ENCODE measurements at regions not wholly inside any gene's neighbourhood (a gene's known extent, or its start where the extent isn't known, plus 50 kb on each side); places are given as distances from the start of the nearest gene placed in this dataset.

DNA sequence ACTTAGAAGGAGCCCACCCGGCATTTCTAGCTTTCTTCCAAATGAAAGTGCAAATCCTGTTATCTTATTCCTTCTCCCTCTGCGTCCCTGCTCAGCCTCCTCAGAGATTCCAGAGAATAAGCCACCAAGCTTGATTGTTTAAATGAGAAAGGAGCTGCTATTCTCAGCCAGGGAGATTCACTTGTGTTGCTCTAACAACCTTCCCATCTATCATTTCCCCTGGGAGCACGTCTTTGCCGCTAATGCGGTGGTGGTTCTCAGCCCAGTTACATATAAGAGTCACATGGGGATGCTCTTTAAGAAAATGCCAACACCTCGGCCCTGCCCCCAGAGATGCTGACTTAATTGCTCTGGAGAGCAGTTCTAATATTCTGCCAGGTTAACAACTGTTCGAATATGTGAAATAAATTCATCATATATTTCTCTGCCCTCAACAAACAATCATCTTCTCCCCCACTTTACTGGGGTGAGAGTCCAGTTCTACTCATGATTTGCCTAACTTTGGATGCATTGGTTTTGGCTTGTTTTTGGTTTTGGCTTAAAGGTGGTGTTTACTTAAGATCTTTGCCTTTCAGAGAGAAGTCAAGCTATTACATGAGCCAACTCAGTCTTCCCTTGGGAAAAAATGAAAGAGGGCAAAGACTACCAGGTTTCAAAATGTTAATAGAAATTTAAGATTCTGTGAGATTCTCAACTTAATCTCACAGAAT, 213.9 kb downstream of the SEC16B start:
- Histone ChIP-seq H3K9me3 (ENCODE audit: control insufficient read depth, insufficient read depth, low read length) (peaks cover 4% of the 10 kb centered on the region; the same call in 1 of the 2 replicates), H3K27ac (ENCODE audit: low read depth, low read length) (no peak overlapping the region), H3K27me3 (ENCODE audit: control insufficient read depth, insufficient read depth, low read length) (no peaks in the 10 kb centered on the region), H3K4me1 (ENCODE audit: control insufficient read depth, insufficient read depth, low read length) (peaks cover 13% of the 10 kb centered on the region; the same call in 1 of the 2 replicates), H3K9ac (ENCODE audit: low read depth, low read length) (no peak overlapping the region), H3K36me3 (ENCODE audit: control insufficient read depth, insufficient read depth, low read length) (no peaks in the 10 kb centered on the region), H3K4me3 (ENCODE audit: low read depth, low read length) (no peak overlapping the region)

DNA sequence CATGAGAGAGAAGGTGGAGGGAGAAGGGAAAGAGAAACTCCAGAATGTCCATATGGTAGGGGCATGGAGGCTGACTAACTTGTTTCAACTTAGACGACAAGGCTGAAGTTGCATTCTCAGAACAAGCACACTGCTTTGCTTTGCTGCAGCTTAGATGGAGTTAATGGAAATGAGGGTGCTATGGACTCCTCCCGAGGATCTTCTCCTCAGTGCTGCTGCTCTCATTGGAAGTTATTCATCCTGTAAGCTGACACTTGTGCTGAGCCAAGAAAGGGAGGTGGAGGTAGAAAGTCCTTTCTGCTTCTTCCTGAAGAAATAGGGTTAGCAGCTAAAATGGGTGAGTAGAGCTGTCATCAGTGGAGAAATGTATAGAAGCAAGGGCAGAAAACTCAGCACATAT, 215.3 kb downstream of the SEC16B start:
- Histone ChIP-seq H3K9me3 (ENCODE audit: control insufficient read depth, insufficient read depth, low read length) (peaks cover 4% of the 10 kb centered on the region; the same call in 1 of the 2 replicates), H3K27ac (ENCODE audit: low read depth, low read length) (no peak overlapping the region), H3K4me1 (ENCODE audit: control insufficient read depth, insufficient read depth, low read length) (peaks cover 13% of the 10 kb centered on the region; the same call in 1 of the 2 replicates), H3K4me3 (ENCODE audit: low read depth, low read length) (no peak overlapping the region), H3K36me3 (ENCODE audit: control insufficient read depth, insufficient read depth, low read length) (no peaks in the 10 kb centered on the region), H3K27me3 (ENCODE audit: control insufficient read depth, insufficient read depth, low read length) (no peaks in the 10 kb centered on the region), H3K9ac (ENCODE audit: low read depth, low read length) (no peak overlapping the region)

DNA sequence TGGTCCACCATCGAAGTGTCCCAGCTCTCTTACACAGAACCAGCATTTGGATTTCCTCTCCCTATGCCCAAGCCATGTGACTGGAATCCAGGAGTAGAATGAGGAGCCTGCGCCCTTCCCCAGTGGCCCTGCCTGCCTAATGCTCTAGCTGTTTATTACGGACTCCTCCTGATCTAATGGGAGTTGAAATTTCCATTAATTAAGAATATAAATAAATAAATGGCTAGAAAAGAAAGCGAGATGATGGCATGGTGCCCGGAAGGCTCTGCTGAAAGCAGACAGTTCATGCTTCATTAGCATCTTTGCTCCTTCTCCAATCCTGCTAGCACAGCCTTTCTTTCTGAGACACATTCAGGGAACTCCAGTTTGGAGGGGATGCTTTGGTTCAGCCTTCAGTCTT, 216.2 kb downstream of the SEC16B start:
- Histone ChIP-seq H3K9me3 (ENCODE audit: control insufficient read depth, insufficient read depth, low read length) (no peaks in the 10 kb centered on the region), H3K4me1 (ENCODE audit: control insufficient read depth, insufficient read depth, low read length) (peaks cover 13% of the 10 kb centered on the region; the same call in 1 of the 2 replicates), H3K27me3 (ENCODE audit: control insufficient read depth, insufficient read depth, low read length) (no peaks in the 10 kb centered on the region), H3K27ac (ENCODE audit: low read depth, low read length) (no peak overlapping the region), H3K9ac (ENCODE audit: low read depth, low read length) (no peak overlapping the region), H3K4me3 (ENCODE audit: low read depth, low read length) (no peak overlapping the region), H3K36me3 (ENCODE audit: control insufficient read depth, insufficient read depth, low read length) (no peaks in the 10 kb centered on the region)

DNA sequence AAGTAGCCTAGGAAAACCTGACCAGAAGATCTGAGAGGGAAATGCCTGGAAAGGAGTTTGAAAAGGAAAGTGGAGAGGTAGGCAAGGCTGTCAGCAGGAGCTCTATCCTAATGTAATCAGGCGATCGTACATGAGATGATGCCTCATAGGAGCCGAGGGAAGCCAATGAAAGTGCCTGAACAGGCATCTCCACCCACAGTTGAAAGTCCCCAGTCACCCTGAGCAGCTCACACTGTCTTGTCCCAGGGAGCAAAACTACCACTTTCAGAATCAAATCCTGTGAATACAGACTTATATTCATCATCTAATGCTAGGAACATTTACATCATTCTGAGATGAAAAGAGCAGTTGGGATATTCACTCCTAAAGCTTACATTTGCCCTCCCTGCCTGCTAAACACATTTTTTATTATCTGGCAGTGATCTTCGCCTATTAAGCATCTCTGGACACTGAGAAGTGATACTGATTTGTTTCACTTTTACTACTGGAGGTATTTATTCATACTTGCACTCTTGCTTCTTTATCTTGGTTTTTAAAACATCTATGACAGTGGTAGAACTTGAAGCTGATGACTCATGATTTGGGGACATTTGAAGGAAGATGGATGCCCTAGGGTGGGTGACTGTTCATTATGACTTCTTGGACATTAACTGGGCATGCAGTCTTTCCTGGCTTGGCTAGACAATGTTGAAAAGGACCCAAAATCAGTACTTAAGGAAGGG, 221.6 kb downstream of the SEC16B start:
- Histone ChIP-seq H3K4me3 (ENCODE audit: low read depth, low read length) (no peak overlapping the region), H3K27me3 (ENCODE audit: control insufficient read depth, insufficient read depth, low read length) (no peaks in the 10 kb centered on the region), H3K4me1 (ENCODE audit: control insufficient read depth, insufficient read depth, low read length) (no peaks in the 10 kb centered on the region), H3K36me3 (ENCODE audit: control insufficient read depth, insufficient read depth, low read length) (no peaks in the 10 kb centered on the region), H3K9me3 (ENCODE audit: control insufficient read depth, insufficient read depth, low read length) (no peaks in the 10 kb centered on the region), H3K9ac (ENCODE audit: low read depth, low read length) (no peak overlapping the region), H3K27ac (ENCODE audit: low read depth, low read length) (no peak overlapping the region)

DNA sequence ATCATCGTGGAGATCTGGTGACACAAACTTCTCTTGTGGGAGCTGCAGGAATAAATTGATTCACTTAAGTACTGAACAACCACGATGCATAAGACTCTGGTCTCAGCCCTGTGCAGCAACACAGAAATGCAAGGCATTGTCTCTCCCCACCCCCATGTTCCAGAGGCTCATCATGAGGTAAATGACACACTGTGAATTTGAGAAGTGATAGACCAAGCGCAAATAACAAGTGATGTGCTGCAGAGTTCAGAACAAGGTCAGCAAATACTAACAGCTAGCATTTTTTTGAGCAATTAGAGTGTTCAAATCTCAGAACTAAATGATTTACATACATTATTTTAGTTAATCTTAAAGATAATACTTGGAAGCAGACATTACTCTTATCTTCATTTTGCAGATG, 223.7 kb downstream of the SEC16B start:
- no peaks in the 10 kb centered on the region for H3K9me3 ChIP-seq (ENCODE audit: control insufficient read depth, insufficient read depth, low read length)
- no peaks in the 10 kb centered on the region for H3K36me3 ChIP-seq (ENCODE audit: control insufficient read depth, insufficient read depth, low read length)
- no peak overlapping the region for H3K4me3 ChIP-seq (ENCODE audit: low read depth, low read length)
- H3K4me1 ChIP-seq (ENCODE audit: control insufficient read depth, insufficient read depth, low read length): no peaks in the 10 kb centered on the region
- no peak overlapping the region for H3K9ac ChIP-seq (ENCODE audit: low read depth, low read length)
- no peaks in the 10 kb centered on the region for H3K27me3 ChIP-seq (ENCODE audit: control insufficient read depth, insufficient read depth, low read length)
- no peak overlapping the region for H3K27ac ChIP-seq (ENCODE audit: low read depth, low read length)

GRCh38 chr1:177744906-177745305, 225.0 kb downstream of the SEC16B start:
- no peaks in the 10 kb centered on the region for H3K36me3 ChIP-seq (ENCODE audit: control insufficient read depth, insufficient read depth, low read length)
- no peaks in the 10 kb centered on the region for H3K27me3 ChIP-seq (ENCODE audit: control insufficient read depth, insufficient read depth, low read length)
- no peak overlapping the region for H3K27ac ChIP-seq (ENCODE audit: low read depth, low read length)
- no peak overlapping the region for H3K9ac ChIP-seq (ENCODE audit: low read depth, low read length)
- no peaks in the 10 kb centered on the region for H3K4me1 ChIP-seq (ENCODE audit: control insufficient read depth, insufficient read depth, low read length)
- H3K4me3 ChIP-seq (ENCODE audit: low read depth, low read length): no peak overlapping the region
- H3K9me3 ChIP-seq (ENCODE audit: control insufficient read depth, insufficient read depth, low read length): no peaks in the 10 kb centered on the region

- H3K27me3 ChIP-seq (ENCODE audit: control insufficient read depth, insufficient read depth, low read length): no peaks in the 10 kb centered on the region
- H3K36me3 ChIP-seq (ENCODE audit: control insufficient read depth, insufficient read depth, low read length): no peaks in the 10 kb centered on the region
- H3K4me3 ChIP-seq (ENCODE audit: low read depth, low read length): no peak overlapping the region
- no peaks in the 10 kb centered on the region for H3K4me1 ChIP-seq (ENCODE audit: control insufficient read depth, insufficient read depth, low read length)
- no peak overlapping the region for H3K9ac ChIP-seq (ENCODE audit: low read depth, low read length)
- H3K9me3 ChIP-seq (ENCODE audit: control insufficient read depth, insufficient read depth, low read length): no peaks in the 10 kb centered on the region
- no peak overlapping the region for H3K27ac ChIP-seq (ENCODE audit: low read depth, low read length)
Observed at GRCh38 chr1:177741476-177741875, 228.4 kb downstream of the SEC16B start.

DNA sequence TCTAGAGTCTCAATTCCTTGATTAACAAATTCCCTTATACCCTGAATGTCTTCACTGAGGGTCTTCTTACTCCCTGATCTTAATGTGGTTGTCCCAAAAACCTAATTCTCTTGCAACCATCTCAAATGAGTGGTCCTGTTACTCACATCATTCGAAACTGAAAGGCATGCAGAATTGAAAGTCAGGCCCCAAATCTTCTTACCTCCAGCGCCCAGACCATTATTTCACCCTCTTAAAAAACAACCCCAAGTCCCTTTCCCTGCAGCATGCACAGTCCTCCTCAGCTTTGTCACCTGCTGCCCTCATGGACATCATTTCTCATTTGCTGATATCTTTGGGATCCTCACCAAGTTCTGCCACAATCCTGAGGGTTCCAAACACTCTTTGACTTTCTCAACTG, 230.1 kb downstream of the SEC16B start:
- Histone ChIP-seq H3K9me3 (ENCODE audit: control insufficient read depth, insufficient read depth, low read length) (no peaks in the 10 kb centered on the region), H3K9ac (ENCODE audit: low read depth, low read length) (no peak overlapping the region), H3K27ac (ENCODE audit: low read depth, low read length) (no peak overlapping the region), H3K36me3 (ENCODE audit: control insufficient read depth, insufficient read depth, low read length) (no peaks in the 10 kb centered on the region), H3K4me3 (ENCODE audit: low read depth, low read length) (no peak overlapping the region), H3K4me1 (ENCODE audit: control insufficient read depth, insufficient read depth, low read length) (no peaks in the 10 kb centered on the region), H3K27me3 (ENCODE audit: control insufficient read depth, insufficient read depth, low read length) (no peaks in the 10 kb centered on the region)

DNA sequence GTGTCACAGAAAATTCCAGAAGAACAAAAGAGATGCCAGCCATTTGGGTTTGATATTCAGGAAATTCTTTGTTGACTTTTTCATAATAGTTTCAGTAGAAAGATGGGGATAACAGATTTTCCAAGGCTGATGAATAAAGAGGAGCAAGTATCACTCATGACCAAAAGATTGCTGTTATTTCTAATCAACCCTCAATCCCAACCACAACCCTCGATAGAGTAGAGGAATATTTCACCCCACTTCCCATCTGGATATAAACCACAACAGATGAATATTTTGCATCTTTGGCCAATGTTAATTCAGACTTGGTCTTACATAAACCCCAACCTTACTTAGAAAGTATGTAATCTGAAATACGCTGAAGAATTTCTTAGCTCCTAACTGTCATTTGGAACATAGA, 232.4 kb downstream of the SEC16B start:
- Histone ChIP-seq H3K36me3 (ENCODE audit: control insufficient read depth, insufficient read depth, low read length) (no peaks in the 10 kb centered on the region), H3K9ac (ENCODE audit: low read depth, low read length) (no peak overlapping the region), H3K9me3 (ENCODE audit: control insufficient read depth, insufficient read depth, low read length) (no peaks in the 10 kb centered on the region), H3K27ac (ENCODE audit: low read depth, low read length) (no peak overlapping the region), H3K27me3 (ENCODE audit: control insufficient read depth, insufficient read depth, low read length) (no peaks in the 10 kb centered on the region), H3K4me1 (ENCODE audit: control insufficient read depth, insufficient read depth, low read length) (no peaks in the 10 kb centered on the region), H3K4me3 (ENCODE audit: low read depth, low read length) (no peak overlapping the region)

DNA sequence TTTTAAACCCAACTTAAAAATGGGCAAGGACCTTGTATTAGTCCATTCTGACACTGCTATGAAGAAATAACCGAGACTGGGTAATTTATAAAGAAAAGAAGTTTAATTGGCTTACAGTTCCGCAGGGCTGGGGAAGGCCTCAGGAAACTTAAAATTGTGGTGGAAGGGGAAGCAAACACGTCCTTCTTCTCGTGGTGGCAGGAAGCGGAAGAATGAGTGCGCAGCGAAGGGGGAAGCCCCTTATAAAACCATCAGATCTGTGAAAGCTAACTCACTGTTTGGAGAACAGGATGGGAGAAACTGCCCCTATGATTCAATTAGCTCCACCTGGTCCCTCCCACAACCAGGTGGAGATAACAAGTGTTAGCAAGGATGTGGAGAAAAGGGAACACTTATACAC, 237.7 kb downstream of the SEC16B start:
- Histone ChIP-seq H3K36me3 (ENCODE audit: control insufficient read depth, insufficient read depth, low read length) (no peaks in the 10 kb centered on the region), H3K4me1 (ENCODE audit: control insufficient read depth, insufficient read depth, low read length) (no peaks in the 10 kb centered on the region), H3K9ac (ENCODE audit: low read depth, low read length) (no peak overlapping the region), H3K27me3 (ENCODE audit: control insufficient read depth, insufficient read depth, low read length) (no peaks in the 10 kb centered on the region), H3K9me3 (ENCODE audit: control insufficient read depth, insufficient read depth, low read length) (no peaks in the 10 kb centered on the region), H3K4me3 (ENCODE audit: low read depth, low read length) (no peak overlapping the region), H3K27ac (ENCODE audit: low read depth, low read length) (no peak overlapping the region)

GRCh38 chr1:177729646-177730045, 240.2 kb downstream of the SEC16B start:
- Histone ChIP-seq H3K36me3 (ENCODE audit: control insufficient read depth, insufficient read depth, low read length) (no peaks in the 10 kb centered on the region), H3K9me3 (ENCODE audit: control insufficient read depth, insufficient read depth, low read length) (no peaks in the 10 kb centered on the region), H3K27me3 (ENCODE audit: control insufficient read depth, insufficient read depth, low read length) (no peaks in the 10 kb centered on the region), H3K4me1 (ENCODE audit: control insufficient read depth, insufficient read depth, low read length) (no peaks in the 10 kb centered on the region), H3K27ac (ENCODE audit: low read depth, low read length) (no peak overlapping the region), H3K4me3 (ENCODE audit: low read depth, low read length) (no peak overlapping the region), H3K9ac (ENCODE audit: low read depth, low read length) (no peak overlapping the region)
